ENCODE measurements at regions not wholly inside any gene's neighbourhood (a gene's known extent, or its start where the extent isn't known, plus 50 kb on each side); places are given as distances from the start of the nearest gene placed in this dataset.

- Histone ChIP-seq H2BK120ac (ENCODE audit: low read depth, low read length, poor library complexity, severe bottlenecking) (no peak overlapping the region), H2AFZ (ENCODE audit: low read length) (no peak overlapping the region), H3K79me2 (ENCODE audit: insufficient read depth, low read length) (no peaks in the 10 kb centered on the region), H4K91ac (ENCODE audit: insufficient read length, low read depth, low read length) (no peak overlapping the region), H4K5ac (ENCODE audit: insufficient read length, low read depth, low read length) (no peak overlapping the region), H3K27me3 (ENCODE audit: insufficient read depth, low read length) (no peaks in the 10 kb centered on the region), H3K9ac (ENCODE audit: extremely low read depth, insufficient read length, low read length) (no peak overlapping the region), H3K4me2 (ENCODE audit: insufficient read depth, insufficient read length, low read length) (no peak overlapping the region), H3K14ac (ENCODE audit: insufficient read depth, low read length) (no peak overlapping the region), H3T11ph (ENCODE audit: low read length) (no peak overlapping the region), H2BK15ac (ENCODE audit: low read depth, low read length) (no peak overlapping the region), H3K79me1 (ENCODE audit: insufficient read depth, low read depth, low read length, poor library complexity, severe bottlenecking) (no peaks in the 10 kb centered on the region), H3K27ac (ENCODE audit: insufficient read length, low read depth, low read length) (no peak overlapping the region), H3K56ac (ENCODE audit: insufficient read length, low read depth, low read length) (no peak overlapping the region), H4K8ac (replicated peaks; ENCODE audit: insufficient read length, low read depth, low read length) (no peak overlapping the region), H3K4me1 (ENCODE audit: insufficient read depth, low read length) (no peaks in the 10 kb centered on the region), H3K4ac (ENCODE audit: low read depth, low read length) (no peak overlapping the region), H3K9me3 (ENCODE audit: control insufficient read depth, low read depth, low read length) (no peaks in the 10 kb centered on the region), H2BK20ac (ENCODE audit: low read depth, low read length, poor library complexity, severe bottlenecking) (no peak overlapping the region), H4K20me1 (ENCODE audit: control insufficient read depth, insufficient read depth, insufficient read length) (no peaks in the 10 kb centered on the region), H2AK5ac (ENCODE audit: insufficient read length, low read length) (no peak overlapping the region), H3K23ac (ENCODE audit: insufficient read length, low read depth, low read length) (no peak overlapping the region), H3K18ac (ENCODE audit: insufficient read length, low read depth, low read length) (no peak overlapping the region), H2BK5ac (ENCODE audit: insufficient read length, low read length) (no peak overlapping the region), H2BK12ac (ENCODE audit: insufficient read length, low read depth, low read length) (no peak overlapping the region), H3K23me2 (ENCODE audit: insufficient read length, low read depth, low read length, poor library complexity, severe bottlenecking) (no peaks in the 10 kb centered on the region)
- WGBS (ENCODE audit: extremely low coverage, insufficient read length, low lambda C conversion rate) = no CpG with 5 or more reads among the region's 1 CpG
- DNase-seq = no peak
- Mint-ChIP-seq H3K9me3 (peaks cover 0 to under 1% of the 10 kb centered on the region in 2 experiments; a peak in 2 of 5 replicates), H3K4me1 (peaks cover 6 to 14% of the 10 kb centered on the region in 2 experiments), H3K27me3 (ENCODE audit: low read depth) (no peaks in the 10 kb centered on the region; the same call in 1 of the 2 replicates), H3K4me3 (no peak overlapping the region), H3K27ac (0 out of 7 replicates have a peak overlapping the region, but pooled peaks of 1 of the 3 experiments have one; percentile 19), H3K36me3 (ENCODE audit: insufficient read depth in 1 of 3, low read depth in 3 of 3) (peaks cover 0 to 2% (median under 1%) of the 10 kb centered on the region in 3 experiments; a peak in 2 of 7 replicates)
- no peak for TF ChIP-seq CTCF (conservative IDR thresholded peaks at IDR 0.05)
These were observed 321.2 kb downstream of the GJA1 start for GRCh38 chr6:121756666-121757065.

Measured in H9 (cell line).